ENCODE measurements at regions not wholly inside any gene's neighbourhood (a gene's known extent, or its start where the extent isn't known, plus 50 kb on each side); places are given as distances from the start of the nearest gene placed in this dataset.

GRCh38 chr1:175894581-175894980 lies 151.2 kb upstream of the TNR start:
- Histone ChIP-seq H3K27me3 (no peaks in the 10 kb centered on the region), H3K4me3 (no peak overlapping the region), H3K27ac (no peak overlapping the region), H3K9me3 (no peaks in the 10 kb centered on the region), H3K4me1 (no peaks in the 10 kb centered on the region), H3K36me3 (no peaks in the 10 kb centered on the region)
- TF ChIP-seq POLR2A (IDR thresholded peaks at IDR 0.05), result no peak
- no peak for TF ChIP-seq CTCF (IDR thresholded peaks at IDR 0.05)
- DNase-seq, result no peak

- Histone ChIP-seq H3K4me3 (no peak overlapping the region), H3K9me3 (no peaks in the 10 kb centered on the region), H3K36me3 (no peaks in the 10 kb centered on the region), H3K27me3 (no peaks in the 10 kb centered on the region), H3K4me1 (no peaks in the 10 kb centered on the region), H3K27ac (no peak overlapping the region)
- DNase-seq, result no peak
- TF ChIP-seq POLR2A (IDR thresholded peaks at IDR 0.05) (no peak), CTCF (IDR thresholded peaks at IDR 0.05) (no peak)
Measured at GRCh38 chr1:175893192-175893591, 149.8 kb upstream of the TNR start.

GRCh38 chr1:175892686-175893085 lies 149.3 kb upstream of the TNR start:
- no peak for TF ChIP-seq CTCF (IDR thresholded peaks at IDR 0.05)
- no peak for DNase-seq
- no peak overlapping the region for H3K4me3 ChIP-seq
- H3K27ac ChIP-seq, result no peak overlapping the region
- no peaks in the 10 kb centered on the region for H3K36me3 ChIP-seq
- no peaks in the 10 kb centered on the region for H3K9me3 ChIP-seq
- H3K27me3 ChIP-seq, result no peaks in the 10 kb centered on the region
- H3K4me1 ChIP-seq, result no peaks in the 10 kb centered on the region

GRCh38 chr1:175891783-175892309 lies 148.5 kb upstream of the TNR start:
- Histone ChIP-seq H3K27ac (no peak overlapping the region), H3K4me3 (no peak overlapping the region), H3K9me3 (no peaks in the 10 kb centered on the region), H3K4me1 (no peaks in the 10 kb centered on the region), H3K27me3 (no peaks in the 10 kb centered on the region), H3K36me3 (no peaks in the 10 kb centered on the region)
- TF ChIP-seq CTCF (IDR thresholded peaks at IDR 0.05) (no peak), POLR2A (IDR thresholded peaks at IDR 0.05) (no peak)
- no peak for DNase-seq

- no peaks in the 10 kb centered on the region for H3K27me3 ChIP-seq
- no peaks in the 10 kb centered on the region for H3K36me3 ChIP-seq
- H3K9me3 ChIP-seq, result no peaks in the 10 kb centered on the region
- H3K4me1 ChIP-seq, result no peaks in the 10 kb centered on the region
- no peak overlapping the region for H3K27ac ChIP-seq
- no peak overlapping the region for H3K4me3 ChIP-seq
- TF ChIP-seq CTCF (IDR thresholded peaks at IDR 0.05) (no peak), POLR2A (IDR thresholded peaks at IDR 0.05) (no peak)
- DNase-seq, result no peak
Measured at GRCh38 chr1:175890958-175891357, 147.6 kb upstream of the TNR start.

- H3K4me3 ChIP-seq, result no peak overlapping the region
- TF ChIP-seq POLR2A (IDR thresholded peaks at IDR 0.05) (no peak), CTCF (IDR thresholded peaks at IDR 0.05) (no peak)
- H3K9me3 ChIP-seq, result no peaks in the 10 kb centered on the region
- H3K27me3 ChIP-seq, result no peaks in the 10 kb centered on the region
- H3K4me1 ChIP-seq, result no peaks in the 10 kb centered on the region
- no peak for DNase-seq
- no peaks in the 10 kb centered on the region for H3K36me3 ChIP-seq
- no peak overlapping the region for H3K27ac ChIP-seq
Measured at GRCh38 chr1:175889848-175890247, 146.5 kb upstream of the TNR start.
